Central memory CD8-positive, alpha-beta T cell (primary cell): ENCODE measurements at regions not wholly inside any gene's neighbourhood (a gene's known extent, or its start where the extent isn't known, plus 50 kb on each side); places are given as distances from the start of the nearest gene placed in this dataset.
A peak's percentile ranks its signal among the peaks of the same experiment; 100 is the strongest.

Source experiments
- ATAC-seq: fragments of 150-1000 bp; cut with Tn5 transposase; replicated peaks from 2 replicates; pipeline ENCODE4 v1.10.0; 2022; ENCODE audit warnings: mild to moderate bottlenecking, moderate FRiP score, moderate number of reproducible peaks; ENCODE audit not compliant: poor library complexity, severe bottlenecking; ENCODE audit errors: extremely low read depth
- DNase-seq, 2 donors: peaks; one replicate each; pipeline ENCODE4 v3.0.0; 2021; ENCODE audit warnings: low spot score in 2 of 2
- H3K27ac Mint-ChIP-seq: one replicate; pipeline ENCODE4 v1.8.0; 2022; ENCODE audit warnings: low read depth, mild to moderate bottlenecking, moderate library complexity, mixed read lengths
- H3K27me3 Mint-ChIP-seq: one replicate; pipeline ENCODE4 v1.8.0; 2022; ENCODE audit warnings: mixed read lengths
- H3K36me3 Mint-ChIP-seq: one replicate; pipeline ENCODE4 v1.8.0; 2022; ENCODE audit warnings: mild to moderate bottlenecking, moderate library complexity, mixed read lengths; ENCODE audit not compliant: insufficient read depth
- H3K4me1 Mint-ChIP-seq: one replicate; pipeline ENCODE4 v1.8.0; 2022; ENCODE audit warnings: mixed read lengths
- H3K4me3 Mint-ChIP-seq: one replicate; pipeline ENCODE4 v1.8.0; 2022; ENCODE audit warnings: mild to moderate bottlenecking, moderate library complexity, mixed read lengths
- H3K9me3 Mint-ChIP-seq: one replicate; pipeline ENCODE4 v1.8.0; 2022; ENCODE audit warnings: mixed read lengths

DNA sequence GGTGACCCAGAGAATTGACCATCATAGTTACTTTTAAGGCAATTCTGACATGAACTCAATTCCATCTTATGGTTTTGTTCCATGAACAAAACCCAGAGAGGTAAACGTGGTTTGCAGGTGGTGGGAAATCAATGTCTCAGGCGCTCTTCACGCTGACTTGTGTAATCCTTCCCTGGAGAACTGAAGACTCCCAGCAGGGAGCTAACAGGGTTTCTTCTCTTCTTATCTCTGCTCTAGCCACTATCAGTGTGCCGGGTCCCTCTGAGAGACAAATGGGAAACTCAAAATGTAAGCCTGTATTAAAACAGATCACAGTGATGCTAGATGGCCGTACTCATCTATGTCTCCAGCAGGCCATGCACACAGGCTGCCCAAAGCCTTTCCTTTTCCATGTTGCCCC lies 57.6 kb upstream of the ARGLU1 start:
- no peaks in the 10 kb centered on the region for H3K36me3 Mint-ChIP-seq
- DNase-seq: no peak
- peaks cover 88% of the 10 kb centered on the region for H3K27me3 Mint-ChIP-seq
- no peaks in the 10 kb centered on the region for H3K4me1 Mint-ChIP-seq
- no peak overlapping the region for H3K27ac Mint-ChIP-seq
- H3K4me3 Mint-ChIP-seq: no peak overlapping the region
- no peaks in the 10 kb centered on the region for H3K9me3 Mint-ChIP-seq
- ATAC-seq: no peak

DNA sequence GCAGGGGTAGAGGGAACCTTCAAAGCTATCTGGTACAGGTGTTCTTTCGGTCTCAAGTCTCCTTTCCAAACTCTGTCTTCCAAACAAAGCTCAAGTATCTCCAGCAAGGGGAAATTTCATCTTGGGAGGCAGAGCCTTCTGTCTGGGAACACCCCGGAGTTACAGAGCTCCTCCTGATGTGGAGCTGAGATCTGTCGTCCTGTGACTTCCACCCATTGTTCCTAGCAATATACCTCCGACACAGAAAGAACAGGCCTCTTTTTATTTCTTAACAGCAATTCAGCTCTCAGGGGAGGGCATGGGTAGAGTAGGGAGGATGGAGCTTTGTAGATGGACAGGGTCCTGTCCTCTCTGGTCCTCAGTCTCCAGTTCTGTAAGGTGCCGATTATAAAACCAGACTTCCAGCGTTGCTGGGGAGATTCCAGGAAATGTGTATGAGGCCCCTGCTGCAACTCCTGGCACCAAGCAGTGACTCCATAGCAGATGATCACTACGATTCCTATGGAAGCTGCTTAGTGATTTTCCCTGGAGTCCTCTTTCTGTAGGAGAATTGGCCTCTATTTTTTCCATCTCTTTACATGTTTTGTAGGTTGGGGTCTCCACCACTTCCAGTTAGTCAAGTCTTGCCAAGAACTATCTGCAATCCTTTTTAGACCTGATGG lies 56.0 kb upstream of the ARGLU1 start:
- ATAC-seq (no peak), DNase-seq (no peak)
- Mint-ChIP-seq H3K4me1 (peaks cover 6% of the 10 kb centered on the region), H3K4me3 (no peak overlapping the region), H3K9me3 (no peaks in the 10 kb centered on the region), H3K27me3 (peaks cover 84% of the 10 kb centered on the region), H3K27ac (no peak overlapping the region), H3K36me3 (no peaks in the 10 kb centered on the region)

DNA sequence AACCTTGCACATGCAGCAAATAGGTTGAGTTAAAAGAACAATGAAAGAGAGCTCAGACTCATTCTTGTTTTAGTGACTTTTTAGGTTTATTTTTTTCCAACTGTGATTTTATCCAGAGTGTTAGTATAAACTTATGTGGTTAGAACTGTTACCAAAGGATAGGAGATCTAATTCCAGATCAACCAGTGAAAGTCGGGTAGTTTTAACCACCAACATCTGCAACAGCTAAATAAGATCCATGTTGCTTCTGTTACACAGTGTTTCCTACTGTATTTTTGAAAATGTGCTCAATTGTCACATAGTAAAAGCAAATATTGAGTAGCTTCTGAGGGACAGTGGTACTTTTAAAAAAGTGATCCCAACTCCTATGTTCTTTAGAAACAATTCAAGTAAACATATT lies 53.9 kb upstream of the ARGLU1 start:
- DNase-seq (no peak), ATAC-seq (no peak)
- no peak overlapping the region for H3K27ac Mint-ChIP-seq
- no peaks in the 10 kb centered on the region for H3K36me3 Mint-ChIP-seq
- H3K9me3 Mint-ChIP-seq: no peaks in the 10 kb centered on the region
- H3K4me1 Mint-ChIP-seq: peaks cover 6% of the 10 kb centered on the region
- peaks cover 72% of the 10 kb centered on the region for H3K27me3 Mint-ChIP-seq
- H3K4me3 Mint-ChIP-seq: no peak overlapping the region

DNA sequence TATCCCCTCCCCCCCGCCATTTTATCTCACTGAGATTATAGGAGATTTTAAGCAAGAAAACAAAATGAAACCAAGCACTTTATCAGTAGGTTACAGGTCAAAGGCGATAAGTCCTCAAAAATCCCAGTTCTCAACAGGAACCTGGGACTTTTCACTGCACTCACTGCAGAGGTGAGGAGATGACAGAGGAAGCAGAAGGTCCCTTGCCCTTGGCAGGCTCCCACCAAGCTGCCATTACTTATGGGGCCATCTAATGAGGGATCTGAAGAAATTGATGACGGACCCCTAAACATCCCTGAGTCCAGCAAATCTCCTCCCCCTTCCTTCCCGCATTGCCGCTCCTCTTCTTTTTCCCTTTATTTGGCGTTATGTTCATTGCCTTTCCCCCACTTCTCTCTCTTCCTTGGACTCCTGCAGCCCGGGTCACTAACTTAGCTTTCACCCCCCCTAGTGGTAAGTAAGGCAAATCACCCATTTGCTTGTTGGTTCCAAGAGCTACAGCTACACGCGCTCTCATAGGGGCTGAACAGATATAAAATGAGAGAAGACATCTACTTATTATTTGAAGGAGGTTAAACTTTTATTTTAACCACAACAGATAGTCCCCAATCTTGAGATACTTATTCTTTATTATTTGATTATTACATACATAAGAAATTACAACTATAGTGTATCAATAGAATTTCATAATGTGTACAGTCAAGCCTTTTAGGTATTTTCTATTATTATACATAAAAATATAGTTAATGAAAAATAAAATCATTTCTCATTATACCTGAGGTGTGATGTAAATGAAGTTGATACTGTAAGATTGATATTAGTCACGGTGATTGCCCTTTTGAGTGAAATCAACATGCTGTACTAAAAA lies 52.0 kb upstream of the ARGLU1 start:
- no peak overlapping the region for H3K4me3 Mint-ChIP-seq
- DNase-seq: no peak
- H3K36me3 Mint-ChIP-seq: no peaks in the 10 kb centered on the region
- peaks cover 6% of the 10 kb centered on the region for H3K4me1 Mint-ChIP-seq
- ATAC-seq: peak; percentile 64
- H3K9me3 Mint-ChIP-seq: no peaks in the 10 kb centered on the region
- H3K27ac Mint-ChIP-seq: no peak overlapping the region
- peaks cover 56% of the 10 kb centered on the region for H3K27me3 Mint-ChIP-seq
